HT-29 (cell line): ENCODE measurements at regions not wholly inside any gene's neighbourhood (a gene's known extent, or its start where the extent isn't known, plus 50 kb on each side); places are given as distances from the start of the nearest gene placed in this dataset.
A peak's percentile ranks its signal among the peaks of the same experiment; 100 is the strongest.
"Not testable (repeated sequence)": the region's sequence is repeated elsewhere in the genome, so short reads cannot be mapped to it uniquely, and the experiment has no call there.

Experiments used
- DNase-seq: peaks from one replicate; pipeline ENCODE4 v3.0.0-alpha.2; 2015; ENCODE audit warnings: low spot score

DNA sequence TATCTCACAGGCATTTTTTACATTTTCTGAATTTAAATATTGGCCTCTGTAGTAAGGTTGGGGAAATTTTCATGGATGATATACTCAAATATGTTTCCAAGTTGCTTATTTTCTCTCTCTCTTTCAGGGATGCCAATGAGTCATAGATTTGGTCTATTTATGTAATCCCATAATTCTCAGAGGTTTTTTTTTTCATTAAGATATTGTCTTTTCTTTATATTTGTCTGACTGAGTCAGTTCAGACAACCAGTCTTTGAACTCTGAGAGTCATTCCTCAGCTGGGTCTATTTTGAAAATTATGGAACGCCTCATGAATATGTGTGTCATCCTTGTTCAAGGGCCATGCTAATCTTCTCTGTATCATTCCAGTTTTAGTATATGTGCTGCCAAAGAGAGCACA is 223.2 kb downstream of the PCSK1 start:
- no peak for DNase-seq

DNA sequence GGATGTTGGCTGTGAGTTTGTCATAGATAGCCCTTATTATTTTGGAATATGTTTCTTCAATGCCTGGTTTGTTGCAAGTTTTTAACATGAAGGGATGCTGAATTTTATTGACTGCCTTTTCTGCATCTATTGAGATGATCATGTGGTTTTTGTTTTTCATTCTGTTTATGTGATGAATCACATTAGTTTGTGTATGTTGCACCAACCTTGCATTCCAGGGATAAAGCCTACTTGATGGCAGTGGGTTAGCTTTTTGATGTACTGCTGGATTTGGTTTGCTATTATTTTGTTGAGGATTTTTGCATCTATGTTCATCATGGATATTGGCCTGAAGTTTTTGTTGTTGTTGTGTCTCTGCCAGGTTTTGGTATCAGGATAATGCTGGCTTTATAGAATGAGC is 225.6 kb downstream of the PCSK1 start:
- no peak for DNase-seq

DNA sequence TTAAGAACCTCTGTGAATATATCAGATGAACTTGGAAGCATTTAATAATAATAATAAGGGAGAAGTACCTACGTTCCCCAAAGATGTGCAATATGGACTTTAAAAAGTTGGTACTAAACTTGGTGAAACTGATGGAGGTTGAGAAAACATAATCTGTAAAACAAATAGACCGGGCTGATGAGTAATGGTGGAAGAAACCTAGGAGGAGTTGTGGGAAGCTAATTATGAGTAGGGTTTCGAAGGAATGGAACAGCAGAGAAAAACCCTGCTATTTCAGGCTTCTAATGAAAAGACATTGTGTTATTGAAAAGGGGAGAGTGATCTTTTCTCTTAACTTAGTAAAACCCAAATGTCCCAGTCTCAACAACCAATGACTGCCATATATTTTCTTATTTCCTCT is 229.3 kb downstream of the PCSK1 start:
- DNase-seq = no peak

DNA sequence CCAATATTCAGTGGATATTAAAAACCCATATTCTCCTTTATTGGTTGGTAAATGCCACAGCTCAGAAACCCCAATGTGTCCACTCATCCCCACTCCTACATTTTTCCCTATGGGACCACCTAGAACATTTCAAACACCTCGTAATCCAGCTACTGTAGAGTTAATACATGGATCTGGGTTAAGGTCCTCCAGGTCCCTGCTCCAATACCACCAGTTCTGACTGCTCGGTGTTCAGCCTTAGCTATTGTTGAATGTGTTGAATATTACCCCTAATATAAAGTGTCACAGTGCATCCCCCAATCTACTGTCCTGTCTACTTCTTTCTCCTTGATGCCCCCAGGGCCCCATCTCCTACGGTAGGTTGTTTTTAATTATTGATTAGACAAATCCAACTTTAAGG is 231.5 kb downstream of the PCSK1 start:
- DNase-seq = no peak

DNA sequence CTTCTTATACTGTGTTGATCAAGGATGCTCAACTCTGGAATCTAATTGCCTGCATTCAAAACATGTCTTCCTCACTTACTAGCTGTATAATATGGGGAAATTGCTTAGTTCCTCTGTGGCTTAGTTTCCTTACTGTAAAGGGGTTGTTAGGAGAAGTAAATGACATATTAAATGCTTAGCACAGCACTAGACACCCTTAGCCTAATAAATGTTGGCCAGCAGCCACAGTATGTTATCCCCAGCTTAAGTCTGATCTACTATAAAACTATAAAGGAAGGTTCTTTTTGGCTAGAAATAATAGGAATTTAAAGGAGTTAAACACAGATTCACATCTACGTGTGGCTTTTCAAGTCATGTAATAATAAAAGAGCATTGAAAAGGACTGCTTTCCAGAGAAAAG is 232.4 kb downstream of the PCSK1 start:
- DNase-seq = peak; percentile 19

DNA sequence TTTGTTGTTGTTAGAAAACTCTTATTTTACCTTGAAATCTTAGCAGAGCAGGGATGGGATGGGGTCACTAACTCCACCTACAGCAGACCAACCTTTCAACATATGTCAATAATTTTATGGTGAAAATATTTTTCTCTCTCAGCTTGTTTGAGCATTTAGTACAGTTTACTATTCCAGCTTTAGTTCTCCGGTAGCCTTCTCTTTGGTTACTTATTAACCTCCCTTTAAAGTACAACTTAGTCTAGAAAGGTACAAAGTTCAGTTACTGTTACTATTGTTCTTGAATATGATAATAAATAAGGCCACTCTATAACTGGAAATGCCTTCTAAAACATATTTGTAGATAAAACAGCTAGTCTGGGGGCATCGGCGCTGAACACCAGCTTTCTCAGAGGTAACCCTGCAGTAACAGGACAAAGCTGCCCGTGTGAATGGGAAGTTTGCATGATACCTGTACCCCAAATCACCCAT is 233.3 kb downstream of the PCSK1 start:
- DNase-seq = peak; percentile 70

DNA sequence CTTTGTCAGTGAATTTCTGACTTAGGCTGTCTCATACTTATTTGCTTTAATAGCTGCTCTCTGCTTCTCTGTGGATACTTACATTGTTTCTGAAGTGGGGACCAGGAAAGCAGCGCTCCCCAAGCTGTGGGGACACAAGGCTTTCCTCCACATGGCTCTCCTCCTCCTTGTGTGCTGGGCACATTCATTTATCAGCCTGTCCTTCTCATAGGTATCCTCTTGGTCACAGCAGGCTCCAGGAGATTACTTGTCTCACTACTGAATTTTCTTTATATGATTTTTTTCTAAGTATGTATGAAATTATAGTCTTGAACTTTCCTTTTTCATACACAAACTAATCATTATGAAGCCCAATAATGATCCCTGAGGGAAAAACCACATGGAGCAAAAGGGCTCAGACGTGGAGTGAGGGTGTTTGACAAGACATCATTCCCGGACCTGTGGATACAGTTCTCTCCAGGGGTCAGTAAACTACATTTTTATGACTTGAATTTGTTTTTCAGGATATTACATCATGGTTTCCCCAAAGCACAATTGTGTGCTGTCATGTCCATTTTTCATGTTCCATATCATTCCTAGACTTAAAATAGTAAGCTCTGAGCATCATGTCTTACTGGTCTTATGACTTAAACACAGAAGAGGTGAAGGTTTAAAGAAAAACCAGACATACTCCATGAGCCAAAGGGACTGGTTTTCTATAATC is 234.5 kb downstream of the PCSK1 start:
- no peak for DNase-seq

DNA sequence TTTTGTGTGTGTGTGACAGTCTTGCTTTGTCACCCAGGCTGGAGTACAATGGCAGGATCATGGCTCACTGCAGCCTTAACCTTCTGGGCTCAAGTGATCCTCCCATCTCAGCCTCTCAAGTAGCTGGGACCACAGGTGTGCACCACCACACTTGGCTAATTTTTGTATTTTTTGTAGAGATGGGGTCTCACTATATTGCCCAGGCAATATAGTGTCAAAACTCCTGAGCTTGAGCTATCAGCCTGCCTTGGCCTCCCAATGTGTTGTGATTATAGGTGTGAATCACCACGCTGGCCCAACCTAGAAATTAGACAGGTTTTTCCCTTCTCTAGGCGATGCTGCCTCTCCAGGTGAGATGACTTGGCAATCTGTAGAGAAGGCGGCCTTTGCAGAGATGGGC is 235.3 kb downstream of the PCSK1 start:
- DNase-seq = not testable (repeated sequence)

DNA sequence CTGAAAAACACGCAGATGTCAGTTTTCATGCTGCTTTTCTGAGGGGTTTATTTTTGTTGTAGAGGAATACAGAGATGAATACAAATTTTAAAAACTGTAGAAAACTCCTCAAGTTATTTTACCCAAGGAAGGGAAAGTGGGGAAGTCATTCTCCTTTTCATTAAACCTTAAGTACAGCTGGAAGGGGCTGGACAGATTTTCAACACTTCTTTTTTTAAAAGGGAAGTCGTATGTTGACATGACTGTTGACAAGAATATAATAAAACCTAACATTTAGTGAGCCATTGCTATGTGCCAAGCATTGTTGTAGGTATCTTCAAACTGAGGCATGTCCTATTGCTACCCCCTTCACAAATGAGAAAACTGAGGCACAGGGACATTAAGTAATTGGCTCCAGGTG is 235.7 kb upstream of the ELL2 start:
- no peak for DNase-seq

DNA sequence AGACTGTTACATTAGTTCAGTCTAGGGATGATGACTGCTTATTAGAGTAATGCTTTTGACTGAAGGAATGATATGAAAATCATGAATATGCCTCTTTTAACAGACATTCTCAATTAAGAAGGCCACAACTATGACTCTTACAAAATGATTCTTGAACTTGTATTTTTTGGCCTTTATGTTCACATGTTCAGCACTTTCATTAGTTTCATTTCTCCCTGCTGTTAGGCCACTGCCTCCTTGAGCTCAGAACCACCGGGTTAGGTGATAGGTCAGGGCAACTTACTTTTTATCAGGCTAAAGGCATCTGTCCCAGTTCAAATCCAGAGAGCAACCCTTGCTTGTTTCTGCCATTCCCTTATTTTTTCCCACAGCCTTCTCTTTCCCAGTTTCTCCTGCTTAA is 235.2 kb upstream of the ELL2 start:
- DNase-seq = no peak

DNA sequence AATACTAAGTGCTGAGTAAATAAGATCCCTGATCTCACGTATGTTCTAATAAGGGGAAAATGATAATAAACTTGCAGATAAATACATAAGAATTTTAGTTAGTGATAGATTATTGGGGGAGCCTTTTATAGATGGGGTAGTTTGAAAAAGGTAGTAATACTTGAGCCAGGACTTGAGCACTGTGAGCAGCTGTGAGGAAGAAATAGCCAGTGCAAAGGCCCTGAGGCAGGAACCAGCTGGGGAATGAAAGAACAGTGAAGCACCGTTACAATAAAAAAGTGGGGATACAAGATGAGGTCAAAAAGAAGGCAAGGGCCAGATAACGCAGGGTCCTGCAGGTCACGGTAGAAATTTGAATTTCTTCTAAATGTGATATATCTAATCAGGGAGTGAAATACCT is 234.8 kb upstream of the ELL2 start:
- DNase-seq = no peak

DNA sequence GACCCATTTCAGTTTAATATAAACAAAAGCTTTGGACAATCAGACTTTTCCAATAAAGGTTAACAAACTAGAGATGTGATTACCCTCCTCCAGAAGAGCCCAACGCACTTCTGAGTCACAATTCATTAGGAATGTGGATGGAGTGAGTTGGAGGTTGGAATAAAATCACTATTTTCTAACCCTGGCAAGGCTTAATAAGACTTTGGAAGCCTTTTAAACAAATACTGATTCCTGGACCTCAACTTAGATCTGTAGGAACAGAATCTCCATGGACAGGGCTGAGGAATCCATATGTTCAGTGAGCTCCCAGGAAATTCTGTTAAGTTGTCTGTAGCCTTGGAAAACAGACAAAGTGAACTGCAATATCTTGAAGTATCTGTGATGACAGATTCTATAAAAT is 233.5 kb upstream of the ELL2 start:
- DNase-seq = no peak

DNA sequence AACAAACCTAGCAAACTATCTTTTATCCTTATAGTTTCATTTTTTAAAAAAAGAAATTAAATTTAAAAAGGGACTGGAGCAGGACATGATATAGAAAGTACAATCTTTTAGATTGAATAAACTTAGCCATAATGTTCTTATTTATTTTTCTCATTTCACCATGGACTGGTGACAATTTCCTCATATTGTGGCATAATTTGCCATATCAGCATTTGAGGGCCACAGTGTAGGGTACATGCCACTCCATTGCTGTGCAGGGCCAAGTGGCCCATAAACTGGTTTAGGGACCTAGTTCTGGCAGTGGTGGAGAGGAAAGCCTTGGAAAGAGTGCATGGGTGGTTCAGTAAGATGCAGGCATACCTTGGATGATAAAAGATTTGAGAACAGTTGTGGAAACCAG is 232.9 kb upstream of the ELL2 start:
- no peak for DNase-seq

DNA sequence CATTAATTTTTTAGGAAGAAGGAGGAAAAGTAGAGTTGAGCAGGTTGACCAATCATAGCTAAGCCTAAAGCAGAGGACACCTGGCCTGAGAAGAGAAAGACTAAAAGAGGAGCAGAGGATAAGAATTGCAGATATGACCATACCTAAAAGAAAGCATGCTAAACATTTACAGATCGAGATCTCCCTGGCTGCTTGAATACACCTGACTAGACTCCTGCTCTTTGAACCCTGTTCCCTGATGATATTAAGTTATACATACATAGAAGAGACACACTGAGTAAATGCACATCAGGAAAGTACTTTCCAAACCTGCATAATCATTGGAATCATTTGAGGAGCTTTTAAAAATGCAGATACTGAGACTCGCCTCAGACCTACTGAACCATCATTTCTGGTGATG is 232.3 kb upstream of the ELL2 start:
- no peak for DNase-seq

DNA sequence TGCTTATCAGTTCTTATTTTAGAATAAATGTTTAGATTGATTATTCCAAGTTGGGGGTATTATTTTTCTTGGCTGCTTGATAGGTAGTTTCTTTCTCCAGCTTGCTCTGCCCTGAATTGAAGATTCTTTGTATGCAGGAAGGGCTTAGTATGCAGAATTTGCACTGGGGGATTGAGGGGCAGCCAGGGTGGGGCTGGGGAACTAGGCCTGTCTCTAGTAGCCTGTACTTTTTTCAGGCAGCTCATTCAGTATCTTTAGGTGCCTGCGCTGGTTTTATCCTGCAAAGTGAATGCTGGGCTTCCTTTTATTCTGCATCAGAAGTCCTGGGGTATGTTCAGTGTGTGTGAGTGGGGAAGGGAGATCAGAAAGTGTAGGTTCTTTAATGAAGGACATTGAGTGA is 228.3 kb upstream of the ELL2 start:
- no peak for DNase-seq

DNA sequence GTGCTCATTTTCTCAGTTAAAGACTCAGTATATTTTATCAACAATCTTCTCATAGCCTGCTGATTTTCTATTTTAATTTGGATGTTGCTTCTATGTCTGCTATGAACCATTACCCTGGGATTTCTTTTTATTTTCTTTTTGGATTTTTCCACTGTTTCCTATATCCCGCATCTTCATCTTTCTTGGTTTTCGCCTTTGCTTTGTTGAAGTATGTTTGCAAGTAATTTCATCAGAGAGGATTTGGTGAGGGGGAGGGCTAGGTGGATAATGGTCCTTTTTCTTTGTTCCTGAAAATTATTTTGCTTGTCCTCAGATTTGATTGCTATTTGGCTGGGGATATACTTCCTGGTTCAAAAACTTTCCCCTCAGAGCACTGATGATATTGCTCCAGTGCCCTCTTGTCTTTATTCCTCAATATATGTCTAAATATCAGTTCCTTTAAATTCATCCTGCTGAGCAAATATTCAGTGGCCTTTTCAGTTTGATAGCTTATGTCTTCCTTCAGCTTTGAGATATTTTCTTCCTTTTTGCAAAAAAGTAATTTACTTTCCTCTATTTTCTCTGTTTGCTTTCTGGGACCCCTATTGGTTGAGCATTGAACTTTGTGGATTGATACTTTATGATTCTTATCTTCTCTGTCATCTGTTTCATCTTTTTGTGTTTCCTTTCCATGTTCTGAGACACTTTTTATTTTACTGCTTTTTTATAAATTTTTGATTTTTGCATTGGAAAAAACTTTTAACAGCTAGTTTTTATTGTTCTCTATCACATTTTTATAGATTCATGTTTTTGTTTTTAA is 227.6 kb upstream of the ELL2 start:
- no peak for DNase-seq

DNA sequence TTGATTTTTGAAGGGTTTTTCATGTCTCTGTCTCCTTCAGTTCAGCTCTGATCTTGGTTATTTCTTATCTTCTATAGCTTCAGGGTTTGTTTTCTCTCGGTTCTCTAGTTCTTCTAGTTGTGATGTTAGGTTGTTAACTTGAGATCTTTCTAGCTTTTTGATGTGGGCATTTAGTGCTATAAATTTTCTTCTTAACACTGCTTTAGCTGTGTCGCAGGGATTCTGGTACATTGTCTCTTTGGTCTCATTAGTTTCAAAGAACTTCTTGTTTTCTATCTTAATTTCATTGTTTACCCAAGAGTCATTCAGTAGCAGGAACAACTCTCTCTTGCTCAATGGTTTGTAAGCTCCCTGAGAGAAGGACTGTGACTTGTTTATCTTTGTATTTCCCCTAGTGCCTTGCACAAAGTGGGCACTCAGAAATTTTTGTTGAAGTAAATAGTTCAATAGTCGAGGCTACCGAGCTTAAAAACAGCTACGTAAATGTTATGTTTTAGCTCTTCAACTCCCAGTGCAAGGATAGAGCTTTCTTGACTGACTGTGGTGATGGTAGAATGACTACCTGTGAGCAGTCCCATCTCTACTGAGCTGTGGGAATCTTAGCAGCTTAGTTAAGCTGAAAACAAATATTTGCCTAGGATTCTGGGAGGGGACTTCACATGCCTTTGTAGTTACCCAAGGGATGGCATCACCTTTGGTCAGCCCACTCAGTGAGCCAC is 225.8 kb upstream of the ELL2 start:
- DNase-seq = no peak

DNA sequence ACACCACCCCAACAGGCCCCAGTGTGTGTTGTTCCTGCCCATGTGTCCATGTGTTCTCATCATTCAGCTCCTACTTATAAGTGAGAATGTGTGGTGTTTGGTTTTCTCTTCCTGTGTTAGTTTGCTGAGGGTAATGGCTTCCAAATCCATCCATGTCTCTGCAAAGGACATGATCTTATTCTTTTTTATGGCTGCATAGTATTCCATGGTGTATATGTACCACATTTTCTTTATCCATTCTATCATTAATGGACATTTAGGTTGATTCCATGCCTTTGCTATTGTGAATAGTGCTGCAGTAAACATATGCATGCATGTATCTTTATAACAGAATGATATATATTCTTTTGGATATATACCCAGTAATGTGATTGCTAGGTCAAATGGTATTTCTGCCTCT is 222.9 kb upstream of the ELL2 start:
- not testable (repeated sequence) for DNase-seq

DNA sequence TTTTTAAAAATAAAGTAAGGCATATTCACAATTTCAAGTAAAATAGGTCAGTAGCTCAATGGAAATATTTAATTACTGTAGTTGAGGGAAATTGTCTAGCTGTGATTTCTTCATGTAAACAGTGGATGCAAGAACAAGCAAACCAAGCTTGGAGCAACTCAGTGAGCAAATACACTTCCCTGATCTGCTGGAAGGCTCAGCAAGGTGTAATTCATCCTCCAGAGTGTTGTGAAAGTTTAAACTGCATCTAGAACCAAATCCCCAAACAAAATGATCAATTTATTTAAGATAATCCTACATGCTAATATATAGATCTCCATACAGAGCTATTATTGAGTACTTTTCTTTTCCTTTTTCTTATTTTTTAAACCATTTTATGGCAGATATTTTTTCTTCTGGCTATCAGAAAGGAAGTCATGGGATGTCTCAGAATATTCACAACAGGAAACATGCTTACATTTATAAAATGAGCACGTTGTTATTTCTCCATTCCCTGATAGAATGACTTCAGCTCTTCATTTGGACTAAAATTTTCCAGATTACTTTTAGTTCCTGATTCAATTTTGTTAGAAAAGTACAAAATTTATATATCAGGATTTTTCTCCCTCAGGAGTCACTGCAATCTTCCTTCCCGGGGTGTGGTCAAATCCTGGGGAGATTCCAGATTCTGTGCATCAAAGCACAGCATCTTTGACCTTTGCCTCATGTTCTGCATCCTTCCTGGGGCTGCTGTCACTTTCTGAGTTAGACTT is 219.2 kb upstream of the ELL2 start:
- DNase-seq = no peak

DNA sequence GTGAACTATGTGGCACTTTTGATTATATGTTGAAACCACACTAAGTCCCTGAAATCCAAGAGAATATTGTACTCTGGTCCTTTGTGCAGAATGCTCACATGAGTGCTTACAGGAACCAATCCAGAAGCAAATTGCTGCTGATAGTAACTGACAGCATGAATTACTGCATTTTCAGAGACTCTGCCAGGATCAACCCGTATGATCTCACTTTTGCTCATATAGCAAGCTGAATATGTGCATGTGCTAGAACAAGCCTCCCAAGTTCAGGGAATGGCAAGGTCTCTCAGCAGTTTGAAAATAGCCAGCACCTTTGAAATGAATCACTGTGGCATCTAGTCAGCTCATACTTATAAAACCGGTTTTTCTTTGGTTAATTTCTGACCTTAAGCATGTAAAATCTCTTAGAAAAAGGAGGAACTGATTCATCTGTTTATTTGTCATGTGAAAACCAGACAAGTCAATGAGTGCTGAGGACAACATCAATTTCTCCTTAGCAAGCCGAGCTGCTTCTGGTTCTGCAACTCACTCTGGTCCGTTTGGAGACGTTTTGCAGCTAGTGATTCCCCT is 215.7 kb upstream of the ELL2 start:
- DNase-seq = peak; percentile 78

DNA sequence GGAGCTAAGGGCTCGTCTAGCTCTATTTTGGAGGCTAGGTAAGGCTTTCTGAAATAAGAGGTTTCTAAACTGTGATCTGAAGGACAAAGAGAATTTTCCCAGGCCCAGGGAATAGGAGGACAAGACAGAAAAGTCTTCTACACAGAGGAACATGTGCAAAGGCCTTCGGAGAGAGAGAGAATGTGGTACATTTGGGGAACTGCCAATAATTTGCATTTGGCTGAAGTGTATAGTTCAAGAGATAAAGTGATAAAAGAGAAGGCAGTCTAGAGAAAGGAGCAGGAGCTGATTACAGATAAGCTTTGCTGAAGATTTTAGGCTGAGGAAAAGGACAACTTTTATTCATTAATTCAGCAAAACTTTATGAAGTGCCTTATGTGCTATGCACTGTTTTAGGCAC is 214.4 kb upstream of the ELL2 start:
- DNase-seq = no peak

DNA sequence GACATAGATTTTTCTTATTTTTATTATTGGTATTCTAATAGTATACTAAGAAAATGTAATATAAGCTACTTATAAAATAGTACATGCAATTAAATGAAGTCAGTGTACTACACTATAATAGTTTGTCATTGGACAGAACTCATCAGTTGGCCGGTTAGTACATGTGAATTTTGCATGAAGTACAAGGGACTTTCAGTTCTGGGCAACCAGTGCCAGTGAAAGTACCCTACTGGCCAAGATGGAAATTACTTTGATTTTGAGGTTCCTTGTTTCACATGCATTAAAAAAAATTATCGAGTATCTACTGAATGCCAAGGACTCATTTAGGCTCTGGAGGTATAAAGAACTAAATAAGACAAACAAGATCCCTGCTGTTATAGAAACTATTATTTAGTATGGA is 213.4 kb upstream of the ELL2 start:
- DNase-seq = peak; percentile 69
